Peyer's patch (tissue), 4 donors: ENCODE measurements at regions not wholly inside any gene's neighbourhood (a gene's known extent, or its start where the extent isn't known, plus 50 kb on each side); places are given as distances from the start of the nearest gene placed in this dataset.

Experiments used
- CTCF ChIP-seq, 6 experiments: fragments of 450-650 bp in 4 of 6; fragments of 200-600 bp in 2 of 6; sonication (generic) in 1 of 6; IDR thresholded peaks; one replicate each; pipeline ENCODE4 v1.5.1; 2017 to 2019; ENCODE audit warnings: antibody characterized with exemption in 6 of 6, mild to moderate bottlenecking in 3 of 6, moderate library complexity in 1 of 6
- POLR2A ChIP-seq, 2 donors: fragments of 450-650 bp; IDR thresholded peaks; one replicate each; pipeline ENCODE4 v1.5.1; 2017; ENCODE audit warnings: antibody characterized with exemption in 2 of 2, mild to moderate bottlenecking in 2 of 2, moderate library complexity in 2 of 2

- TF ChIP-seq CTCF (IDR thresholded peaks at IDR 0.05) (no peak), POLR2A (IDR thresholded peaks at IDR 0.05) (no peak)
Measured at GRCh38 chr2:181313845-181314244, 143.3 kb upstream of the ITGA4 start.
